ENCODE measurements at regions not wholly inside any gene's neighbourhood (a gene's known extent, or its start where the extent isn't known, plus 50 kb on each side); places are given as distances from the start of the nearest gene placed in this dataset.

DNA sequence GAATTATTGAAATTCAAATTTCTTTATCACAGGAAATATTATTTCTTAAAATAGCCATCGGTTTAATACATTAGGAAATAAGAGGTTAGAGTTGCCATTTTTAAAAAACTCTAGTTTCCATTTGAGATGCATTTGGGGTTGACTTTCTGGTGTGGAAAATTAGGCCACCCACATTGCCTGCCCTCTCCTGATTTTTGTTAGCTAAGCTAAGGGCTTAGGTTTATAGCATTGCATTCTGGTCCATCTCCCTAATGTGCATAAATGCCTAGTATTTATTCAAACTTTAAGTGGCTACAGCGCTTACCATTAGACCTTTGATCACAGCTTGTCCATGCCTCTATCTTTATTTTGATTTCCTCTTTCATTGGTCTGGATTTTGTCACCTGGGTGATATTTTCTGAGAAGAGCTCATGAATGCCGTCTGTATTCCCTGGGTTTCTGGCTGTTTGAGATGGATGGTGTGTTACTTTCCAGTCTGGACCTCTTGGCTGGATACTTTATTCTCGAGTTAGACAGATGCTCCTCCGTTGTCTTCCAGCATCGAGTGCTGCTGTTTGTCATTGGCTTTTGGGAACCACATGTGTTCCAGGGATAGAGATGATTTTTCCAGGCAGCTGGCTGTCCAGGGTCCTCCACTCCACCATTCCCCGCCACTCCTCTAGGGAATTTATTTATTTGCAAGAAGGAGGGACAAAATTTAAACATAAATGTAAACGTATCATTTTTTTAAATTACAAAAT is 120.3 kb downstream of the KATNIP start:
- Histone ChIP-seq H3K79me2 (ENCODE audit: insufficient read depth, low read length) (no peaks in the 10 kb centered on the region), H3K4me2 (ENCODE audit: low read length) (no peak overlapping the region), H3K4me3 (replicated peaks in 1 of 2; ENCODE audit: low read depth in 1 of 2, low read length in 2 of 2) (no peak overlapping the region), H3K36me3 (ENCODE audit: control insufficient read depth in 1 of 2, insufficient read depth in 2 of 2, low read length in 2 of 2) (no peaks in the 10 kb centered on the region), H3K4me1 (ENCODE audit: control insufficient read depth in 1 of 2, insufficient read depth in 2 of 2, low read length in 2 of 2) (no peaks in the 10 kb centered on the region), H3K27ac (ENCODE audit: low read depth, low read length) (no peak overlapping the region), H2AFZ (ENCODE audit: low read depth, low read length, poor library complexity, severe bottlenecking) (no peak overlapping the region), H3K27me3 (ENCODE audit: insufficient read depth, low read length) (no peaks in the 10 kb centered on the region), H3K9me2 (ENCODE audit: insufficient read depth) (no peaks in the 10 kb centered on the region), H4K20me1 (ENCODE audit: insufficient read depth) (no peaks in the 10 kb centered on the region), H3K9ac (ENCODE audit: low read length) (no peak overlapping the region), H3K9me3 (ENCODE audit: control insufficient read depth in 1 of 2, insufficient read depth in 1 of 2, low read depth in 1 of 2, low read length in 2 of 2) (no peaks in the 10 kb centered on the region)
- POLR2A ChIA-PET = no interaction called here
- intact Hi-C loops (cut with micrococcal nuclease) = no loop called here
- DNase-seq (ENCODE audit: low read depth, low spot score) = no peak
- RAD21 ChIA-PET (ENCODE audit: low non-redundant PET in 1 of 2, low total read pairs in 2 of 2, uncharacterized antibody in 2 of 2, unreplicated experiment in 2 of 2) = no interaction called here
- TF ChIP-seq SP1 (IDR thresholded peaks at IDR 0.05; ENCODE audit: low read depth) = no peak
- TF ChIP-seq, protein P1, sequence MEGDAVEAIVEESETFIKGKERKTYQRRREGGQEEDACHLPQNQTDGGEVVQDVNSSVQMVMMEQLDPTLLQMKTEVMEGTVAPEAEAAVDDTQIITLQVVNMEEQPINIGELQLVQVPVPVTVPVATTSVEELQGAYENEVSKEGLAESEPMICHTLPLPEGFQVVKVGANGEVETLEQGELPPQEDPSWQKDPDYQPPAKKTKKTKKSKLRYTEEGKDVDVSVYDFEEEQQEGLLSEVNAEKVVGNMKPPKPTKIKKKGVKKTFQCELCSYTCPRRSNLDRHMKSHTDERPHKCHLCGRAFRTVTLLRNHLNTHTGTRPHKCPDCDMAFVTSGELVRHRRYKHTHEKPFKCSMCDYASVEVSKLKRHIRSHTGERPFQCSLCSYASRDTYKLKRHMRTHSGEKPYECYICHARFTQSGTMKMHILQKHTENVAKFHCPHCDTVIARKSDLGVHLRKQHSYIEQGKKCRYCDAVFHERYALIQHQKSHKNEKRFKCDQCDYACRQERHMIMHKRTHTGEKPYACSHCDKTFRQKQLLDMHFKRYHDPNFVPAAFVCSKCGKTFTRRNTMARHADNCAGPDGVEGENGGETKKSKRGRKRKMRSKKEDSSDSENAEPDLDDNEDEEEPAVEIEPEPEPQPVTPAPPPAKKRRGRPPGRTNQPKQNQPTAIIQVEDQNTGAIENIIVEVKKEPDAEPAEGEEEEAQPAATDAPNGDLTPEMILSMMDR (IDR thresholded peaks at IDR 0.05 in 2 of 3, conservative IDR thresholded peaks at IDR 0.05 in 1 of 3; ENCODE audit: borderline replicate concordance in 1 of 3, insufficient read depth in 1 of 3, low read depth in 2 of 3, low read length in 2 of 3) = no peak
- TF ChIP-seq POLR2A (IDR thresholded peaks at IDR 0.05; ENCODE audit: borderline replicate concordance, extremely low read depth, insufficient read depth, insufficient read length) = no peak
- TF ChIP-seq ZFX (IDR thresholded peaks at IDR 0.05) = no peak
- TF ChIP-seq, protein P2, sequence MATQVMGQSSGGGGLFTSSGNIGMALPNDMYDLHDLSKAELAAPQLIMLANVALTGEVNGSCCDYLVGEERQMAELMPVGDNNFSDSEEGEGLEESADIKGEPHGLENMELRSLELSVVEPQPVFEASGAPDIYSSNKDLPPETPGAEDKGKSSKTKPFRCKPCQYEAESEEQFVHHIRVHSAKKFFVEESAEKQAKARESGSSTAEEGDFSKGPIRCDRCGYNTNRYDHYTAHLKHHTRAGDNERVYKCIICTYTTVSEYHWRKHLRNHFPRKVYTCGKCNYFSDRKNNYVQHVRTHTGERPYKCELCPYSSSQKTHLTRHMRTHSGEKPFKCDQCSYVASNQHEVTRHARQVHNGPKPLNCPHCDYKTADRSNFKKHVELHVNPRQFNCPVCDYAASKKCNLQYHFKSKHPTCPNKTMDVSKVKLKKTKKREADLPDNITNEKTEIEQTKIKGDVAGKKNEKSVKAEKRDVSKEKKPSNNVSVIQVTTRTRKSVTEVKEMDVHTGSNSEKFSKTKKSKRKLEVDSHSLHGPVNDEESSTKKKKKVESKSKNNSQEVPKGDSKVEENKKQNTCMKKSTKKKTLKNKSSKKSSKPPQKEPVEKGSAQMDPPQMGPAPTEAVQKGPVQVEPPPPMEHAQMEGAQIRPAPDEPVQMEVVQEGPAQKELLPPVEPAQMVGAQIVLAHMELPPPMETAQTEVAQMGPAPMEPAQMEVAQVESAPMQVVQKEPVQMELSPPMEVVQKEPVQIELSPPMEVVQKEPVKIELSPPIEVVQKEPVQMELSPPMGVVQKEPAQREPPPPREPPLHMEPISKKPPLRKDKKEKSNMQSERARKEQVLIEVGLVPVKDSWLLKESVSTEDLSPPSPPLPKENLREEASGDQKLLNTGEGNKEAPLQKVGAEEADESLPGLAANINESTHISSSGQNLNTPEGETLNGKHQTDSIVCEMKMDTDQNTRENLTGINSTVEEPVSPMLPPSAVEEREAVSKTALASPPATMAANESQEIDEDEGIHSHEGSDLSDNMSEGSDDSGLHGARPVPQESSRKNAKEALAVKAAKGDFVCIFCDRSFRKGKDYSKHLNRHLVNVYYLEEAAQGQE (IDR thresholded peaks at IDR 0.05; ENCODE audit: low read depth) = no peak
- TF ChIP-seq, protein P3, sequence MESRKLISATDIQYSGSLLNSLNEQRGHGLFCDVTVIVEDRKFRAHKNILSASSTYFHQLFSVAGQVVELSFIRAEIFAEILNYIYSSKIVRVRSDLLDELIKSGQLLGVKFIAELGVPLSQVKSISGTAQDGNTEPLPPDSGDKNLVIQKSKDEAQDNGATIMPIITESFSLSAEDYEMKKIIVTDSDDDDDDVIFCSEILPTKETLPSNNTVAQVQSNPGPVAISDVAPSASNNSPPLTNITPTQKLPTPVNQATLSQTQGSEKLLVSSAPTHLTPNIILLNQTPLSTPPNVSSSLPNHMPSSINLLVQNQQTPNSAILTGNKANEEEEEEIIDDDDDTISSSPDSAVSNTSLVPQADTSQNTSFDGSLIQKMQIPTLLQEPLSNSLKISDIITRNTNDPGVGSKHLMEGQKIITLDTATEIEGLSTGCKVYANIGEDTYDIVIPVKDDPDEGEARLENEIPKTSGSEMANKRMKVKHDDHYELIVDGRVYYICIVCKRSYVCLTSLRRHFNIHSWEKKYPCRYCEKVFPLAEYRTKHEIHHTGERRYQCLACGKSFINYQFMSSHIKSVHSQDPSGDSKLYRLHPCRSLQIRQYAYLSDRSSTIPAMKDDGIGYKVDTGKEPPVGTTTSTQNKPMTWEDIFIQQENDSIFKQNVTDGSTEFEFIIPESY (IDR thresholded peaks at IDR 0.05; ENCODE audit: extremely low read depth, insufficient replicate concordance, low read length) = no peak
- no peak for TF ChIP-seq EZH2 (IDR thresholded peaks at IDR 0.05)
- no peak for TF ChIP-seq SIN3A (IDR thresholded peaks at IDR 0.05; ENCODE audit: low read depth)
- TF ChIP-seq CBX3 (IDR thresholded peaks at IDR 0.05; ENCODE audit: low read depth) = no peak
- TF ChIP-seq EGR1 (IDR thresholded peaks at IDR 0.05; ENCODE audit: low read depth) = no peak
- TF ChIP-seq FOSL1 (IDR thresholded peaks at IDR 0.05; ENCODE audit: low read depth) = no peak
- TF ChIP-seq TCF7L2 (IDR thresholded peaks at IDR 0.05; ENCODE audit: borderline replicate concordance, extremely low read depth, insufficient read depth, insufficient read length) = no peak
- TF ChIP-seq EZH2phosphoT487 (IDR thresholded peaks at IDR 0.05; ENCODE audit: borderline replicate concordance) = no peak
- TF ChIP-seq, protein P4, sequence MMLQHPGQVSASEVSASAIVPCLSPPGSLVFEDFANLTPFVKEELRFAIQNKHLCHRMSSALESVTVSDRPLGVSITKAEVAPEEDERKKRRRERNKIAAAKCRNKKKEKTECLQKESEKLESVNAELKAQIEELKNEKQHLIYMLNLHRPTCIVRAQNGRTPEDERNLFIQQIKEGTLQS (IDR thresholded peaks at IDR 0.05) = no peak
- no peak for TF ChIP-seq POLR2AphosphoS5 (IDR thresholded peaks at IDR 0.05; ENCODE audit: low read depth, low read length)
- no TSS peak for BruUV-seq (replicated peaks)
- CTCF ChIA-PET = no interaction called here
- ATAC-seq = no peak
